ENCODE measurements at regions not wholly inside any gene's neighbourhood (a gene's known extent, or its start where the extent isn't known, plus 50 kb on each side); places are given as distances from the start of the nearest gene placed in this dataset.
"Not testable (repeated sequence)": the region's sequence is repeated elsewhere in the genome, so short reads cannot be mapped to it uniquely, and the experiment has no call there.

GRCh38 chr3:195959367-195960157, 51.2 kb upstream of the TNK2 start:
- TF ChIP-seq CTCF, POLR2A (IDR thresholded peaks at IDR 0.05): not testable (repeated sequence)
